ENCODE measurements at regions not wholly inside any gene's neighbourhood (a gene's known extent, or its start where the extent isn't known, plus 50 kb on each side); places are given as distances from the start of the nearest gene placed in this dataset.
"Not testable (repeated sequence)": the region's sequence is repeated elsewhere in the genome, so short reads cannot be mapped to it uniquely, and the experiment has no call there.

GRCh38 chr2:91526083-91526482 is 2834.6 kb downstream of the RPIA start:
- TF ChIP-seq CTCF (conservative IDR thresholded peaks at IDR 0.05; ENCODE audit: low read depth, low read length); EZH2 (IDR thresholded peaks at IDR 0.05; ENCODE audit: borderline replicate concordance, low read depth, low read length, poor library complexity, severe bottlenecking): not testable (repeated sequence)
